GM10266 (cell line): ENCODE measurements at regions not wholly inside any gene's neighbourhood (a gene's known extent, or its start where the extent isn't known, plus 50 kb on each side); places are given as distances from the start of the nearest gene placed in this dataset.

Experiments used
- DNase-seq: peaks from one replicate; pipeline ENCODE4 v3.0.0; 2012; ENCODE audit errors: extremely low spot score
- TF ChIP-seq, protein P1 (sequence below): IDR thresholded peaks from 2 replicates; pipeline ENCODE4 v1.5.1; 2012; ENCODE audit warnings: mild to moderate bottlenecking, low read depth; ENCODE audit not compliant: control insufficient read depth, insufficient read depth; ENCODE audit errors: missing control alignments

DNA sequence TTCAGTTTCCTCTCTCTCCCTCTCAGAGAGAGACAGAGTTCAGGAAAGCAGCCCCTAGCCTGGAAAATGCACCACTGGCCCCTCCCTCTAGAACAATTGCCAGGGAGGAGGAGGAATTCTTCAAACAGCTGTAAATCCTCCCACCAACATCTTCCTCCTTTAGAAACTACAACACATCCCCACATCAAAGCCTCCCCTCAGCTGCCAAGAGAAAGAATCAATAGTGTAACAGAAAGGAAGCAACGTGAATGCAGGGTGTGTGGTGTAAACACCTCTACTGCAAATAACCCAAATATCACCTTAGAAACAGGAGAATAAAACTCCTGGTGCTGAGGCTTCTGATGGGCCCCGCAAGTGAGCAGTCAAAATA lies 249.9 kb upstream of the GATB start:
- no peak for DNase-seq

GRCh38 chr4:152009983-152010709 lies 249.3 kb upstream of the GATB start:
- DNase-seq = no peak
- TF ChIP-seq, protein P1, sequence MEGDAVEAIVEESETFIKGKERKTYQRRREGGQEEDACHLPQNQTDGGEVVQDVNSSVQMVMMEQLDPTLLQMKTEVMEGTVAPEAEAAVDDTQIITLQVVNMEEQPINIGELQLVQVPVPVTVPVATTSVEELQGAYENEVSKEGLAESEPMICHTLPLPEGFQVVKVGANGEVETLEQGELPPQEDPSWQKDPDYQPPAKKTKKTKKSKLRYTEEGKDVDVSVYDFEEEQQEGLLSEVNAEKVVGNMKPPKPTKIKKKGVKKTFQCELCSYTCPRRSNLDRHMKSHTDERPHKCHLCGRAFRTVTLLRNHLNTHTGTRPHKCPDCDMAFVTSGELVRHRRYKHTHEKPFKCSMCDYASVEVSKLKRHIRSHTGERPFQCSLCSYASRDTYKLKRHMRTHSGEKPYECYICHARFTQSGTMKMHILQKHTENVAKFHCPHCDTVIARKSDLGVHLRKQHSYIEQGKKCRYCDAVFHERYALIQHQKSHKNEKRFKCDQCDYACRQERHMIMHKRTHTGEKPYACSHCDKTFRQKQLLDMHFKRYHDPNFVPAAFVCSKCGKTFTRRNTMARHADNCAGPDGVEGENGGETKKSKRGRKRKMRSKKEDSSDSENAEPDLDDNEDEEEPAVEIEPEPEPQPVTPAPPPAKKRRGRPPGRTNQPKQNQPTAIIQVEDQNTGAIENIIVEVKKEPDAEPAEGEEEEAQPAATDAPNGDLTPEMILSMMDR = no peak

More for the DNA sequence above, 249.9 kb upstream of the GATB start:
- TF ChIP-seq, protein P1 = no peak

DNA sequence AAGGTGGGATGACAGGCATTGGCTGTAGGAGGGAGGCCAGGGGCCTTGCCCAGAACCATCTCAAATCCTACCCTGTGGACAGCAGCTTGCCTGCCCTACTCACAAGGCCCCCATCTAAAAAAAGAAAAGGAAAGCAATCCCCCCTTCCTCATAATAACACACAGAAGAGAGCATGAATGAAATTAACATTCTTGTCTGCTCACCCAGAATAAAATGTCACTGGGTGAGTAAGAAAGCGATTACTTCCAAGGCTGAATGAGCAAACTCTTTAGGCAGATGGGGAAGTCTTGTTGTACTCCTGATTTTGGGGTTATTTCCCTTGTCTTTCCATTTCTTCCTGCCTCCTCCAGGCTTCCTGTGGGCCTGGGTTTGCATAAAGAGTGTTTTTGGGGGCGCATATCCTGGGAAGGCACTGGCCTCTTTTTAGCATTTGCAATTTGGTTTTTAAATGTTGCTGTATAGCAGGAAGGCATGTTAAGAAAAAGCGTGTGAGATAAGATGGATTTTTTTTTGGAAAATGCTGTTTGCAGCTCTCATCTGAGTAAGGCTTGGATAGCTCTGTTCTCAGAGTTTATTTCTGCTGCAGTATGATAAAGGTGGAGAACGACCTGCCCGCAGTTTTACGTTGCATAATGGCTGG lies 248.3 kb upstream of the GATB start:
- TF ChIP-seq, protein P1 = no peak
- no peak for DNase-seq

DNA sequence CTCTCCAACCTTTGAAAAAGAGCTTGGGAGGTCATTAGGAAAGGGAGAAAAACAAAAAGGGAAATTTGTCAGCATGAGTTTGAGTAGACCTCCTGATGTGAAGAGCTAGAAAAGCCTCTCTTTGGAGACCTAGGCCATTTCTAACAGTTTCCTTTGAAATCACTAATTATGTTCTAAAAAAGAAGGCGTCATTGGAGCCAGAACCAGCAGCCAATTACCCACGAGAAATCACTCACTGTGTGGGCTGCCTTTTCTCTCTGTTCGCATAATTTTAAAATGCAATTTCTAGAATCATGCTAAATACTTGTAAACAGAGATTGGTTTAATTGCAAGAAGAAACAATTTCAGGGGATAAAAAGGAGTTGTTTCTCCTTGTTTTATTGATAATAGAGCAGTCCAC lies 246.3 kb upstream of the GATB start:
- TF ChIP-seq, protein P1 = no peak

DNA sequence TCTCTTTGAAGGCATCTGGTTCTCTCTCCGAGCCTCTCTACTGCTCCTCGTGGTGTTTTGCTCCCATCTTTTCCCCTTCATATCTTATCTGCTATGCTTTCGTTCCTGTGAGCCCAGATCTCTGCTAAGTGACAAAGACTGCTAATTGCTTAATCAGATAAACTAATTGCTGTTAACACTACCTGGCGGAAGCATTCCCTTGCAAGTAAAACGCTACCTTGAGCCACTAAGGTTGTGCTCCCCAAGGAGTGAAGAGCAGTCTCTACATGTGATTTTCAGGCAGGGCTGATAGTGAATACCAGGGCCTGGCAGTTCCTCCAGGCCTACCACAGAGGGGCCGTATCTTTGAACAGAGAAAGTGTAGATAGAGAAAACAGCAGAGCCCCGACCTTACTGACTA lies 244.0 kb upstream of the GATB start:
- TF ChIP-seq, protein P1 = no peak
- no peak for DNase-seq

More for the DNA sequence above, 246.3 kb upstream of the GATB start:
- DNase-seq = no peak

GRCh38 chr4:152000518-152000917 lies 239.7 kb upstream of the GATB start:
- no peak for DNase-seq
- TF ChIP-seq, protein P1 = no peak

- DNase-seq = no peak
- TF ChIP-seq, protein P1 = no peak
Observed at GRCh38 chr4:151998723-151999122, 237.9 kb upstream of the GATB start.
